Neural cell (in vitro differentiated cells): ENCODE measurements at regions not wholly inside any gene's neighbourhood (a gene's known extent, or its start where the extent isn't known, plus 50 kb on each side); places are given as distances from the start of the nearest gene placed in this dataset.

ENCODE experiments used
- H2AFZ ChIP-seq: fragments of 200-600, 300-800 bp; sonication (generic), shearing (Covaris generic); 2 replicates; pipeline ENCODE4 v1.6.0; 2014; ENCODE audit warnings: low read depth, mild to moderate bottlenecking, antibody characterized with exemption, low read length, moderate library complexity
- H3F3A ChIP-seq: fragments of 200-600 bp; shearing (Covaris generic); 2 replicates; pipeline ENCODE4 v1.6.1; 2016; ENCODE audit warnings: mild to moderate bottlenecking, moderate library complexity, mixed read lengths, antibody characterized with exemption, low read length; ENCODE audit not compliant: insufficient read depth, poor library complexity, severe bottlenecking
- H3K27ac ChIP-seq: fragments of 200-600, 300-800 bp; sonication (generic), shearing (Covaris generic); 2 replicates; pipeline ENCODE4 v1.5.1; 2014; ENCODE audit warnings: mild to moderate bottlenecking, low read length, moderate library complexity
- H3K27me3 ChIP-seq: fragments of 300-800, 200-600 bp; sonication (generic), shearing (Covaris generic); 2 replicates; pipeline ENCODE4 v1.6.0; 2014; ENCODE audit warnings: mild to moderate bottlenecking, low read depth, low read length, moderate library complexity; ENCODE audit not compliant: insufficient read depth
- H3K36me3 ChIP-seq: fragments of 300-800, 200-600 bp; sonication (generic), shearing (Covaris generic); 2 replicates; pipeline ENCODE4 v1.5.1; 2014; ENCODE audit warnings: mild to moderate bottlenecking, antibody characterized with exemption, low read length, moderate library complexity; ENCODE audit not compliant: insufficient read depth
- H3K4me2 ChIP-seq: fragments of 300-800, 200-600 bp; sonication (generic), shearing (Covaris generic); 2 replicates; pipeline ENCODE4 v1.6.0; 2014; ENCODE audit warnings: mild to moderate bottlenecking, low read length
- H3K4me3 ChIP-seq: fragments of 300-800, 200-600 bp; sonication (generic), shearing (Covaris generic); 2 replicates; pipeline ENCODE4 v1.5.1; 2014; ENCODE audit warnings: mild to moderate bottlenecking, low read length, moderate library complexity
- H3K79me2 ChIP-seq: fragments of 200-600 bp; shearing (Covaris generic); replicated peaks from 2 replicates; pipeline ENCODE4 v1.6.0; 2014; ENCODE audit warnings: mild to moderate bottlenecking, low read length, moderate library complexity; ENCODE audit not compliant: insufficient read depth
- H3K9ac ChIP-seq: fragments of 300-800, 200-600 bp; sonication (generic), shearing (Covaris generic); 2 replicates; pipeline ENCODE4 v1.6.1; 2016; ENCODE audit warnings: mild to moderate bottlenecking, low read length, mixed read lengths
- H3K9me2 ChIP-seq: fragments of 200-600 bp; shearing (Covaris generic); 2 replicates; pipeline ENCODE4 v1.6.1; 2016; ENCODE audit warnings: mild to moderate bottlenecking, low read length, mixed read lengths; ENCODE audit not compliant: insufficient read depth
- H3K9me3 ChIP-seq: fragments of 200-600, 300-800 bp; sonication (generic), shearing (Covaris generic); 2 replicates; pipeline ENCODE4 v1.6.1; 2016; ENCODE audit warnings: mild to moderate bottlenecking, mixed run types, low read length, moderate library complexity, mixed read lengths
- H4K20me1 ChIP-seq: fragments of 200-600 bp; shearing (Covaris generic); 2 replicates; pipeline ENCODE4 v1.6.1; 2016; ENCODE audit warnings: mild to moderate bottlenecking, mixed run types; ENCODE audit not compliant: insufficient read depth
- EP300 ChIP-seq: fragments of 450-650 bp; conservative IDR thresholded peaks from 2 replicates; pipeline ENCODE4 v1.6.1; 2014; ENCODE audit warnings: antibody characterized with exemption, mild to moderate bottlenecking, moderate library complexity; ENCODE audit not compliant: poor library complexity, severe bottlenecking
- EZH2 ChIP-seq: fragments of 200-600, 300-800 bp; shearing (Covaris generic), sonication (generic); IDR thresholded peaks from 2 replicates; pipeline ENCODE4 v1.6.1; 2014; ENCODE audit warnings: antibody characterized with exemption, low read length, borderline replicate concordance, mild to moderate bottlenecking; ENCODE audit not compliant: insufficient read depth, poor library complexity, severe bottlenecking
- MXI1 ChIP-seq: fragments of 450-650 bp; conservative IDR thresholded peaks from 2 replicates; pipeline ENCODE4 v1.6.1; 2014; ENCODE audit warnings: antibody characterized with exemption, mild to moderate bottlenecking; ENCODE audit not compliant: poor library complexity, severe bottlenecking
- POLR2AphosphoS5 ChIP-seq: IDR thresholded peaks from 2 replicates; pipeline ENCODE4 v1.6.1; 2012
- RAD21 ChIP-seq: fragments of 450-650 bp; conservative IDR thresholded peaks from 2 replicates; pipeline ENCODE4 v1.6.1; 2014; ENCODE audit warnings: antibody characterized with exemption, mild to moderate bottlenecking, moderate library complexity
- SMC3 ChIP-seq: fragments of 450-650 bp; conservative IDR thresholded peaks from 2 replicates; pipeline ENCODE4 v1.6.1; 2014; ENCODE audit warnings: antibody characterized with exemption, mild to moderate bottlenecking, moderate library complexity; ENCODE audit not compliant: poor library complexity
- TAF1 ChIP-seq: IDR thresholded peaks from 2 replicates; pipeline ENCODE4 v1.6.1; 2012; ENCODE audit warnings: low read depth
- TF ChIP-seq, protein P1 (sequence below): fragments of 450-650 bp; IDR thresholded peaks from 2 replicates; pipeline ENCODE4 v1.5.1; 2014; ENCODE audit warnings: antibody characterized with exemption, mild to moderate bottlenecking, moderate library complexity; ENCODE audit not compliant: poor library complexity, severe bottlenecking
- TF ChIP-seq, protein P2 (sequence below): IDR thresholded peaks from 2 replicates; pipeline ENCODE4 v1.6.1; 2012; ENCODE audit warnings: borderline replicate concordance

DNA sequence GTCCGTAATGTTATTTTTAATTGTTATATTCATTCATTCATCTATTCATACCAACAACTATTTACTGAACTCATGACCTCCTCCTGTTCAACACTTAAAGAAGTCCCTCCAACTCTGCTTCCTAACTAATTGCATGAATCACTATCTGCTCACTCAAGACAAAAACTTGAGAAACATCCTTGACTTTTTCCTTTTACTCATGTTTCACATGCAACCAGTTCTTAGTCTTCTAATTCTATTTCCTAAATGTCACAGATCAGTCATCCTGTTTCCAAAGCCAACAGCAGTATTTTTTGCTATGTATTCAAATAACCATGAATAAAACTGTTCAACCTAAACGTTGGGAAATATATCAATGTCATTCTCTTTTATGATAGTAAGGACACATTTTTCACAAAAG is 124.6 kb upstream of the GBE1 start:
- H3K36me3 ChIP-seq: no peaks in the 10 kb centered on the region
- H3K27me3 ChIP-seq: no peaks in the 10 kb centered on the region
- no peaks in the 10 kb centered on the region for H3K9me3 ChIP-seq
- H3K4me2 ChIP-seq: no peak overlapping the region
- H3K79me2 ChIP-seq: no peaks in the 10 kb centered on the region
- H3K9ac ChIP-seq: no peak overlapping the region
- TF ChIP-seq RAD21 (no peak), EZH2 (no peak), EP300 (no peak), TAF1 (no peak), POLR2AphosphoS5 (no peak), SMC3 (no peak), MXI1 (no peak)
- TF ChIP-seq, protein P1, sequence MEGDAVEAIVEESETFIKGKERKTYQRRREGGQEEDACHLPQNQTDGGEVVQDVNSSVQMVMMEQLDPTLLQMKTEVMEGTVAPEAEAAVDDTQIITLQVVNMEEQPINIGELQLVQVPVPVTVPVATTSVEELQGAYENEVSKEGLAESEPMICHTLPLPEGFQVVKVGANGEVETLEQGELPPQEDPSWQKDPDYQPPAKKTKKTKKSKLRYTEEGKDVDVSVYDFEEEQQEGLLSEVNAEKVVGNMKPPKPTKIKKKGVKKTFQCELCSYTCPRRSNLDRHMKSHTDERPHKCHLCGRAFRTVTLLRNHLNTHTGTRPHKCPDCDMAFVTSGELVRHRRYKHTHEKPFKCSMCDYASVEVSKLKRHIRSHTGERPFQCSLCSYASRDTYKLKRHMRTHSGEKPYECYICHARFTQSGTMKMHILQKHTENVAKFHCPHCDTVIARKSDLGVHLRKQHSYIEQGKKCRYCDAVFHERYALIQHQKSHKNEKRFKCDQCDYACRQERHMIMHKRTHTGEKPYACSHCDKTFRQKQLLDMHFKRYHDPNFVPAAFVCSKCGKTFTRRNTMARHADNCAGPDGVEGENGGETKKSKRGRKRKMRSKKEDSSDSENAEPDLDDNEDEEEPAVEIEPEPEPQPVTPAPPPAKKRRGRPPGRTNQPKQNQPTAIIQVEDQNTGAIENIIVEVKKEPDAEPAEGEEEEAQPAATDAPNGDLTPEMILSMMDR: no peak
- TF ChIP-seq, protein P2, sequence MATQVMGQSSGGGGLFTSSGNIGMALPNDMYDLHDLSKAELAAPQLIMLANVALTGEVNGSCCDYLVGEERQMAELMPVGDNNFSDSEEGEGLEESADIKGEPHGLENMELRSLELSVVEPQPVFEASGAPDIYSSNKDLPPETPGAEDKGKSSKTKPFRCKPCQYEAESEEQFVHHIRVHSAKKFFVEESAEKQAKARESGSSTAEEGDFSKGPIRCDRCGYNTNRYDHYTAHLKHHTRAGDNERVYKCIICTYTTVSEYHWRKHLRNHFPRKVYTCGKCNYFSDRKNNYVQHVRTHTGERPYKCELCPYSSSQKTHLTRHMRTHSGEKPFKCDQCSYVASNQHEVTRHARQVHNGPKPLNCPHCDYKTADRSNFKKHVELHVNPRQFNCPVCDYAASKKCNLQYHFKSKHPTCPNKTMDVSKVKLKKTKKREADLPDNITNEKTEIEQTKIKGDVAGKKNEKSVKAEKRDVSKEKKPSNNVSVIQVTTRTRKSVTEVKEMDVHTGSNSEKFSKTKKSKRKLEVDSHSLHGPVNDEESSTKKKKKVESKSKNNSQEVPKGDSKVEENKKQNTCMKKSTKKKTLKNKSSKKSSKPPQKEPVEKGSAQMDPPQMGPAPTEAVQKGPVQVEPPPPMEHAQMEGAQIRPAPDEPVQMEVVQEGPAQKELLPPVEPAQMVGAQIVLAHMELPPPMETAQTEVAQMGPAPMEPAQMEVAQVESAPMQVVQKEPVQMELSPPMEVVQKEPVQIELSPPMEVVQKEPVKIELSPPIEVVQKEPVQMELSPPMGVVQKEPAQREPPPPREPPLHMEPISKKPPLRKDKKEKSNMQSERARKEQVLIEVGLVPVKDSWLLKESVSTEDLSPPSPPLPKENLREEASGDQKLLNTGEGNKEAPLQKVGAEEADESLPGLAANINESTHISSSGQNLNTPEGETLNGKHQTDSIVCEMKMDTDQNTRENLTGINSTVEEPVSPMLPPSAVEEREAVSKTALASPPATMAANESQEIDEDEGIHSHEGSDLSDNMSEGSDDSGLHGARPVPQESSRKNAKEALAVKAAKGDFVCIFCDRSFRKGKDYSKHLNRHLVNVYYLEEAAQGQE: no peak
- no peak overlapping the region for H2AFZ ChIP-seq
- no peaks in the 10 kb centered on the region for H4K20me1 ChIP-seq
- no peaks in the 10 kb centered on the region for H3F3A ChIP-seq
- H3K4me3 ChIP-seq: no peak overlapping the region
- H3K9me2 ChIP-seq: no peaks in the 10 kb centered on the region
- H3K27ac ChIP-seq: no peak overlapping the region

DNA sequence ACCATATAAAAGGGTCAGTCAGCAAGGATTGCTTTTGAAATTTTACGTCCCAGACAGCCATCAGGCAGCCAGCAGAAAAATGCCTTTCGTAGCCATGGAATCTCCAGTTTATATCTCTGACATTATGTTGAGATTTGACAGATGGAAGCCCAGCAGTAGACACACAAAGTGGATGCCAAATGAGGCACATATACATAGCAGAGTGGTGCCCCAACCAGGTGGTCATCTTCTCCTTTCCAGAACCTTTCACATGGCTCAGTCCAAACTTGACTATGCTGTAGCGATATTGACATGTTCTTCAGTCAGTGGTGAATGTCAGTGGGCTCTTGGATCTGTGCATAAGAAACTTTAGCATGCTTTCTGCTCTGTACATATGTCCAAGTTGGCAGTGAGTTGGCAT is 123.3 kb upstream of the GBE1 start:
- Histone ChIP-seq H3K9ac (no peak overlapping the region), H3K4me3 (no peak overlapping the region)

DNA sequence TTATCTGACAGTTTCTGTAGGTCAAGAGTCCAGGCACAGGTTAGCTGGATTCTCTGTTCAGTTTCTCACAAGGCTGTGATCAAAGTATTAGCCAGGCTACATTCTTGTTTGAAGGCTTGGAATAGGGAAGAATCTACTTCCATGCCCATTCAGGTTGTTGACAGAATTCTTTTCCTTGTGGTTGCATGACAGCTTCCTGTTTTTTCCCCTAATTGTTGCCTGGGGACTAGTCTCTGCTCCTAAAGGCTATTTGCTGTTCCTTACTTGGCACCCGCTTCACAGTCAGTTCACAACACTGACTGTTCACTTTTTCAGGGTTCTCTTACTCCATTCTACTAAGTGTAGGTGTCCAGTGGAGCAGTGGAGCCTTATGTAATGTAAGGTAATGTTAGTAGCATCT is 115.4 kb upstream of the GBE1 start:
- Histone ChIP-seq H3F3A (no peaks in the 10 kb centered on the region), H3K9me2 (no peaks in the 10 kb centered on the region), H3K79me2 (no peaks in the 10 kb centered on the region), H4K20me1 (no peaks in the 10 kb centered on the region), H2AFZ (no peak overlapping the region), H3K27me3 (no peaks in the 10 kb centered on the region), H3K4me3 (no peak overlapping the region), H3K36me3 (no peaks in the 10 kb centered on the region), H3K9me3 (no peaks in the 10 kb centered on the region), H3K4me2 (no peak overlapping the region), H3K9ac (no peak overlapping the region), H3K27ac (no peak overlapping the region)
- TF ChIP-seq, protein P1: no peak
- TF ChIP-seq RAD21: no peak

More for the DNA sequence above, 123.3 kb upstream of the GBE1 start:
- H3K36me3 ChIP-seq: no peaks in the 10 kb centered on the region
- no peaks in the 10 kb centered on the region for H3K27me3 ChIP-seq
- H3K27ac ChIP-seq: no peak overlapping the region
- no peaks in the 10 kb centered on the region for H3K9me3 ChIP-seq
- no peaks in the 10 kb centered on the region for H3F3A ChIP-seq
- no peaks in the 10 kb centered on the region for H4K20me1 ChIP-seq
- no peak overlapping the region for H3K4me2 ChIP-seq
- H3K9me2 ChIP-seq: no peaks in the 10 kb centered on the region
- H2AFZ ChIP-seq: no peak overlapping the region
- no peaks in the 10 kb centered on the region for H3K79me2 ChIP-seq
- no peak for TF ChIP-seq MXI1
- no peak for TF ChIP-seq RAD21
- TF ChIP-seq EP300: no peak
- TF ChIP-seq POLR2AphosphoS5: no peak
